MV-4-11 (cell line): ENCODE measurements at regions not wholly inside any gene's neighbourhood (a gene's known extent, or its start where the extent isn't known, plus 50 kb on each side); places are given as distances from the start of the nearest gene placed in this dataset.
A peak's percentile ranks its signal among the peaks of the same experiment; 100 is the strongest.

Experiments used
- DNase-seq: peaks from one replicate; lab custom pipeline; 2025; lab: John Stamatoyannopoulos, UW

DNA sequence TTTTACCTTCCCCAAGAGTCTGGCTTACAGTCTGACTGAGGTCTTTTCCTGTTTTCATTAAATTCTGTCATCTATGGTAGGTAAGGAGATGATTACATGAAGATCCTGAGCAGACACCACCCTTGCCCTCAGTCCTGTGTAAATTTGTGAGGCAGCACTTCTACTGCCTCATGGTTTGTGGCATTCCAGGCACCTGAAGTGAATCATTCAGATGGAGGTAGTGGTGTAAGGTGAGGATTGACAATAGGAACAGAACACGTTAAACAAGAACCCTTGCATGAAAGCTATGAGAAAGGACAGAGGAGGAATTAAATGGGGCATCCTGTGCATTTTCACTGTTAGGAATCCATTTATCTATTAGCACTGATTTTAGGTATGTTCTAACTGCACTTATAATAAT lies 618.6 kb downstream of the TLL1 start:
- no peak for DNase-seq

DNA sequence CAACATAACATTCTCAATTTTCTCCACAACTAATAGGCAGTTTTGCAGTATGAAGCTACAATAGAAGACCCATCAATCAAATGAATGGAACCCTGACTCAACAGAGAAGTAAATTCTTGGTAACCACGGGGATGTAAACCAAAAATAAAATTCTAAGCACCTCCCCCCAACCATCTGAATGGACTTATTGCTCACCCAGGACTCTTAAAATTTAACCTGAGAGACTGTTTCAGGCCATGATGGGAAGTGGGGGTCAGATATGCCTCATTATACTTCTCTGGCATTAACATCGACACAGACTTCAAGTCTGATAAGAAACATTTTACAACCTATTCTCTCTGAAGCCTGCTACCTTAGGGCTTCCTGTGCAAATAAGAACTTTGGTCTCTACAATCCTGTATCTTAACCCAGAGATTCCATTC lies 620.9 kb downstream of the TLL1 start:
- DNase-seq = peak; percentile 32

DNA sequence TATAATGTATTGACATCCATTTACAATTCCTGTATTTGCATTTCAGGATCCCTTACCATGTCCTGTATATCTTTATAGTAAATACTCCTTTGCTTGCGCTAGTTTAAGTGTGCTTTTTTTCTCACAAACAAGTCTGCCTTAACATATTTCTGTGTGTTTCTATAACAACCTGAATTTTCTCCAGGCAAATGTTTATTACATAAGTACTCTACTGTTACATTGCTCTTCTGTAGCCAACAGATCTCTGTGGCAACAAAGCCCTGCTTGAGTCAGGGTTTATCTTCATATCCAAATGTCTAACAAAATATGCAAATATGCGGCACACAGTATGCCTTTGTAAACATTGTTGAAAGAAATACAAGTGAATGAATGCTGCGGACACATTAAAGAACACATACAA lies 625.5 kb downstream of the TLL1 start:
- DNase-seq = no peak

DNA sequence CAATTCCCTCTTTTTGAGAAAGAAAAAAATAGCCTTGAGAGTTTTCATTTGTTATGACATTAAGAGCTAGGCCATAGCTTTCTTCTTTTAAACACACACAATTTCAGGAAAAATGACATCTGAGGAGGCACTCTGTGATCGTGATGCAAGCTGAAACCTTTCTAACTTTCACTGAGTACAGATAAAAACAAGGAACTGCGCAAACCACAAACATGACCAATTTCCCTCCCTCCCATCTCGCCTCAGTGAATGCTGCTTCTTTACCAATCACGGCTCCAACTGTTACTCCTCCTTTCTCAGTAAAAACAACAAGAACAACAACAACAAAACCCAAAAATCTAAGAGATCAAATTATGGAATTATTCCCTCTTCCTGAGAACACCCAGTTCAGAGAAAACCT lies 626.8 kb downstream of the TLL1 start:
- peak; percentile 82 for DNase-seq

DNA sequence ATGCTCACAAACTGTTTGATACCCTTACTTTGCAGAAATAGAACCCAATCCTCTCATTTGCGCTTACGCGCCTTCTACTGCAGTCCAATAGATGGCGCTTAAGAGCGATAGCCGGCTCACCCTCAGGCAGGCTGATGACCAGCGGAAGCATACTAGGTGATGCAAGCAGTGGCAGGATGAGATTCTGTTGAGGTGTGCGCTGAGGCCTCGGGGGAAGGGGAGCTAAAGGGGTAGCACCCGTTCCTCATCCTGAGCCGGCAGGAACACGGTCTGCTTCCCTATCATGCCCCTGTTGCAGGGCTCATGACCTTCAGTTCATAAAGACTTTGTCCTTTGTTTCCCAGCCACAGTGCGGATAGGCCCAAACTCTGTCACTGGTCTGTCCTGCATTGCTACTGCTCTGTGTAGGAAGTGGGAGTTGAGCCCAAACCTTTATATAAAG lies 628.9 kb downstream of the TLL1 start:
- DNase-seq = no peak

DNA sequence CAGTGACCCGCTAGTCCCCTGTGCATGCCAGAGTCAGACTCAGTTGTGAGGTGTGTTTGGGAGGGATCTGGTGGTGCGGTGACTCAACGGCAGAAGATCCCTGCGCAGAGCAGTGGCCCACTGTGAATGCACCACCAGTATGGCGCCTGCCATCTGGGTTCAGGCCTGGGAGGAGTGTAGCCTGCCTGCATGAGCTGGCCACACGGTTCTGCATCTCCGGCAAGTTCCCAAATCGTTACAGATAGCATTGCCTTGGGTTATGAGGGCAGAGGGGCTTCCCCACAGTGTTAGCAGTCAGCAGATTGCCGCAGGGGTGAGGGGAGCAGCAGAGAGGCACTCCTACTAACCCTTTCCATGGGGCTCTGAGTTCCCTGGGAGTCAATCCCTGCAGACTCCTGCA lies 629.6 kb downstream of the TLL1 start:
- no peak for DNase-seq

DNA sequence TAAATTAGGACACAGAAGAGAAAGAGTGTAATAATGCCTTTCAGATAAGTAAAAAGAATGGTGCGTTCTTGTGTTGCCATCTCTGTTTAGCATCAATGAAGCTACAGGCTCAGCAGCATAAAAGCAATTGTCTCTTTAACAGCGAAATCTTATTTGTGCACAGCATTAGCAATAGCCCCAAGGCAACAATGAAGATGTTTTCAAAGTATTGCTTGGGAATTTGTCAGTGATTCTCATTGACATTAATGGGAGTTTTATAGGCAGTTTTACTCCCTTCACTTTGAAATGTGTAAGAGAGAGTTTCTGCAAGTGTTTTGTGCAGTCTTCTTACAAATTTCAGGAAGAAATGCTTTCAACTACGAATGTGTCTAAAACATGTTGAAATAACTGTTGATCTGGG lies 633.0 kb downstream of the TLL1 start:
- no peak for DNase-seq

DNA sequence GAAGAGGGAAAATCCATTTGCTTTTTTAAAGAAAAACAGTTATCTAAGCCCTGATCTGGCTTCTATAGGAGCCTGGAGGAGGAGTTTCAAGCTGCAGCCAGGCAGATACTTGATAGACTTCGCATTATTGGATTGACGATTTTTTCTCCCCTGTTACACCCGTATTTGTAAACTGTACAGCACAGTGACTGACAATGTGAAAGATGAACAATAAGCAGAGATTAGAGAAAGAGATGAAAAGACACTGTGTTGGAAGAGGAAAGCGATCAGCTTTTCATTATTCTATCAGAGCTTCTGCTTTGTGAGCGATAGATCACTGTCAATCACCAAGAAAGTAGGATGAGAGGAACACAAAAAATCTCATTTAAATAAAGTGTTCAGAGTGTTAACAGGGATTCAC lies 639.2 kb downstream of the TLL1 start:
- DNase-seq = no peak

DNA sequence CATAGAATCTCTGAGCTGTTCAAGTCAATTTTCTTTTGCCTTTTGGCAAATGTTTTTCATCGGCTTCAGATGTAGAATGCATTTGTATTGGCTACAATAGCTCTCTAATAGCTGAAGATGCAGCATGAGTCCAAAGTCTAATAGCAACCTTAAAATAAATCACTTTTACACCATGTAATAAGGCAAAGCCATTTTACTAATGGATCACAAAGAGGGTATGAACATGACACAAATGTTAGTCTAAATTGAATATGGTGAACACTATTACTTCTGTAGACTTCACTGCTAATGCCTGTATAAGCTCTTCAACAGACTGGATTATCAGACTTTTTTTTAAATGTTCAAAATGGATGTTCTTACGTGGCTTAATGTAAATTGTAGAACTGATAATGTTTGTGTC lies 645.3 kb downstream of the TLL1 start:
- no peak for DNase-seq

DNA sequence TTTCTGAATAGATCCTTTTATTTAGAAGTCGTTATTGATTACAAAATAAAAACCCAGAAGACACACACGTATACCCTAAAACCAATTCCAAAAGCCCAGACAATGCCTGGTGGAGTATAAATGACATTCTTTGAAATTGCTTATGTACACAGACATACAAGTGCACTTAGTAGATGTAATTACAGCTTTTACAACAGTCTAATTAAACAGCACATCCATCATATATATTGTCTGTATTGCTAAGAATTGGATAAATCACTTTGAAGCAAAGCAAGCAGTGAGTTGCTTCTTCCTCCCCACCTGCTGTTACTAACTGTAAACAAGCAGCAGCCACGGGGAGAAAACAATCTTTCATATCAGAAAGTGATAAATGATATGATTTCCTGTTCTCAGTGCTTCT lies 645.7 kb downstream of the TLL1 start:
- no peak for DNase-seq

DNA sequence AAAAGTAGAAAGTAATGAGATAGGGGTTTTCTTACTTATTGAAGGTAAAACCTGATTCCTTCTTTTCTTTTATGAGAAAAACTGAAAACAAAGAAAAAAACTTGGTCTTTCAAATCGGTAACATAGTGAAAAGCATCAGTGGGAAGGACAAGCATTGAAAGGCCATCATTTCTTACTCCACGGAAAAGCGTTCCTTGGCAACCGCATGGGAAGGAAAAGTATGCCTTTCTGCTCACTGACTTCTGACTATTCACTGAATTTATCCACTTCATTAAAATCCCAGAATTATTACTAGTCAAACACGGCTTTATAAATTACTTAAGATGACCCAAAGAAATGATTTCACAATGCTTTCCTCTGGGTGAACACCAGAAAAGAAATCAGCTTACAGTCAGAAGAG lies 646.7 kb downstream of the TLL1 start:
- DNase-seq = no peak

DNA sequence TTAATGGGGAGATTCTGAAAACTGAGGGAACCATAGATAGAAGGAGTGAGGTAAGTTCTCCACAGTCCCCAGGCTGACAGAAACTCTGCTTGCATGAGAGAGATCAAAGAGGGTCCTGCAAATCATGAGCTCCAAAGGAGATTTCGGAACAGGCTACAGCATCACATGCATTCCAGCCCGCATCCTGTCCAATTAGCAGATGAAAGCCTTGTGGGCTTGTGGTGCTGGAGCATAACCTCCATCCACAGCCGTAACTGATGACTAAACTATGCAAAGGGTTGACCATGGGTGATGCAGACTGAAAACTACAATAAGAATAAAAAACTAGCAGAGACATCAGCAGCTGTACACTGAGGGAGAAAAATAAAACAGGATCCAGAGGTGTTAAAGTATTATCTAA lies 654.5 kb downstream of the TLL1 start:
- no peak for DNase-seq

DNA sequence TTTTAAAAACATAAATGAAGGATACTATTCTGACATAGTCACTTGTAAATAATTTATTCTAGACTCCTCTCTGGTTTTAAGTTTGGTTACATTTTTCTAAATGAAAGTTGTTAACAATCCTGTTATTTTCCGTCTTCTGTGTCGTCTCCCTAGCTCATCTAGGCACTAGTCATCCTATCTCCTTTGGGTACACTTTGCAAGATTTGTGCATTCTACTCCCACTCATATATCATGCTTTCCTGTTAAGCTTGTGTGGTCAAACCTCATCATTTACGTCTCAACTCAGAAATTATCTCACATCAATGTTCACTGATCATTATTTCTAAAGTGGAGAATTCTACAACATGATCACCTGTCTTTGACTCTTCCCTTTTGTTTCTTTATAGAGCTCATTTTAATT lies 658.7 kb downstream of the TLL1 start:
- no peak for DNase-seq

DNA sequence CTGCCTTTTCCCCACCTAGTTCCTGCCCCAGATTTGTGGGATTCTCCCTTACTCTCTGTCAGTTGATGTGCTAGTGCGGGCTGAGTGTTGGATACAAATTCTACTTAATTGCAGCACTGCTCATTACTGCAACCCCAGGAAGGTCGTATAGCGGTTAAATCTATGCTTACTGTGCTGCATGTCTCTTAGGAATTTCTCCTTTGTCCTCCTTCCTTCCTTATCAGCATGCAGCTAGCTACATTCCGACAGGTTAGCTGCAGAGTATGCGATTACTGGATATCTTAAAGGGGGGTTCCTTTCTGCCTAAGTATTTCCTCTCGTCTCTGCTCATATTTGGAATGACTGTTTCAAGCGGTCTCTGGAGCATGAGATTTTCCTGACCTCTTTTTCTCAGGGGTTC lies 662.8 kb downstream of the TLL1 start:
- DNase-seq = no peak

DNA sequence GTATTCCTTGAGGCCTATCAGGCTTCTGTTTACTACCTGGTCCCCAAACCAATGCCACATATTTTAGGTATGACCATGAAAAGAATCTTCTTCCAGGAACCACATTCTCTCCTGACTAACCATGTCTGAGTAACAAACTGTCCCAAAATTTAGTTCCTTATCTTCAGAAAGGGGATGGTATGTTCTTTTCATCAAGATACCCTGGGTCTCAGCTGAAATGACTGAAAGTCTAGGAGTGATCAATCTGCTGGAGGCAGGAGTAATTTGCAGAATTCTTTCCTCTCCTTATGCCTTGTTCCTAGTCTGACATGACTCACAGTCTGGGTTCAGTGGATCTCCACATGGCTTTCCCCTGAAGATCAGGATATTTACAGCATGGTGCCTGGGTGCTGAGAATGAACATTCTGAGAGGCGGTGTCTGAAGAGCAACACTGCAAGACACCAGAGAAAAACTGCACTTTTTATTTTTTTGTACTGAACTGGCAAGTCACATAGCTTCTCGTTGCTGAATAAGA lies 665.5 kb downstream of the TLL1 start:
- DNase-seq = no peak

DNA sequence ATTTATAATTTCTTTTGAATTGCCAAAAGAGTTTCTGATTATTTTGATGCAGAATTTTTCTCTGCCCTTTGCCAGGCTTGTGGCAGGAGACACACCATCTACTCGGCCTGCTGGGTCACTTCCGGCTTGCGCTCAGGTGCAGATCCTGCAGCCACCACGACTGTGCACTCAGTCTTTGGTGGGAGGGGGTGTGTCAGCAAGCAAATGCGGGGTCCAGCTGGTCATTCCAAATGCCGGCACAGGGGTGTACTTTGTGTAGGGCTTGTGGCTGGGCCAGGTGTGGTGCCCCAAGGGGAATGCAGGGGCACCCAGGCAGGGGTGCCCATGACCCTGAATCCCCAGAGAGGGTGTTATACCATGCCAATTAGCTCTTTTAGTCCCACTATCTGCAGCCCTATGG lies 673.0 kb downstream of the TLL1 start:
- no peak for DNase-seq

DNA sequence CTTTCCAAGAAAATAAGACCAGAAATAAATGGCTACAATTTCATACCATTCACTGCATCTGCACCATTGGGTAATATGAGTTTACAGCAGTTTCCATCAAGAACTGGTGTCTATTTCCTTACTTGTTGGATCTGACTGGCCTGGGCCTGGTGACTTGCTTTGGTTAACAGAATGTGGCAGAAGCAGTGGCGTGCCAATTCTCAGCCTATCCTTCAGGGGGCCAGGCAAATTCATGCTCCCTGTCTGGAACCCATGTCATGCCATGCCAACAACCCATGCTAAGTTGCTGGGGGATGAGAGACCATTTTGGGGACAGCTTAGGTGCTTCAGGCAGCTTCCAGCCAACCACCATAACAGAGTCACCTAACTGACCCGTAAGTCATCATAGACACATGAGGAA lies 656.7 kb downstream of the SPOCK3 start:
- DNase-seq = no peak

DNA sequence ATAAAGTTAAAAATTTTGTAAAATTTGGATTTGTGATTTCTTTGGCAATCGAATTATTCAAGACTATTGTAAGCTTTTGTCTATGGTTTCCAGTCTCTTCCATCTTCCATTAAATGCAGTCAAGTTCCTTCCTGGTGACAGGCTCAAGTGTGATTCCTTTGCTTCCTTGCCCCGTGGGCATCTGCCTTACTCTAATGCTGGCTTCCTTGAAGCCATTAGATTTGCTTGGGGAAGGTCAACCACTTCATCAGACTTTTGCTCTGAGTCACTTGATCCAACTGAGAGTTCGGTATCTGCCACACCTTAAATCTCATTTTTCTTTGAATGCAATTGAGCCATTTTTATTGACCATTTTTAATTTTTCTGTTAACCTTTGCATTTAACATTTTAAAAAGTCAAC lies 648.8 kb downstream of the SPOCK3 start:
- no peak for DNase-seq

DNA sequence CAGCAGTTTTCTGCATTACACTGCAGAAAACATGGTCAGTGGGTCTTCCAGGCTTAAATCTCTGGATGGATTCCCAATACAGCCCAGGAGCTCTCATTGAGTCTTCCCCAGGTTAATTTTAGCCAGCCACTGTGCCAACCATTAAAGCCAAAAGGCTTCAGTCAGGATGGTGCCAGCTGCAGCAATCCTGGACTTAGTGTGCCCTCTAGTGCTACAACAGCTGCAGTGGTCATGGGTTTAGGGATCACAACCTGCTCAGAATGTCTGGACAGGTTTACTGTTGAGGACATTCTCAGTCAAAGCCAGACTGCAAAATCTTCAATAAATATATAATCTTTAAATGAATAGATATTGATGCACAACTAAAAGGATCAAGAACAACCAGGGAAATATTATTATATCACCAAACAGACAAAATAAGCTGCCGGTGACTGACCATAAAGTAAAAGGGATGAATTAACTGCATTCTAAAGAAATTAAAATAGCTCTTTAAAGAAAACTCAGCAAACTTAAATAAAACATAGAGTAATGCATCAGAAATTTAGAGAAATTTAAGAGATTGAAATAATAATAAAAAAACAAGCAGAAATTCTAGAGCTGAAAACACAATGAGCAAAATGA lies 639.9 kb downstream of the SPOCK3 start:
- peak; percentile 5 for DNase-seq

DNA sequence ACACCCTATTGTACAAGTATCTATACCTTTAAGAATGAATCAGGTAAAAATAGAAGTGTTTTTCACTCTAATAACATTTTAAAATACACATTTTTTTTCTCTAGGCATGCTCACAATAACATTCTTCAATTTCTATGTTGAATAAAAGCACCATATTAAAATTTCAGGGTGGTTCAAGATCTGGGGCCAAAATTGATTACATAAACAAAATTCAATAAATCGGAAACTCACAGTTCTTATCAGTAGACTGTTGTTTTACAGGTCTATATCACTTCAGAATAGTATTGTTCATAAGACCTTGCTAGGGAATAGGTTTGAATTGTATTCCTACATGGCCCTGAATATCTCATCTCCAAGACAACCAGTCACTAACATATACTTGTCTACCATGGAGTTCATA lies 634.0 kb downstream of the SPOCK3 start:
- DNase-seq = no peak

DNA sequence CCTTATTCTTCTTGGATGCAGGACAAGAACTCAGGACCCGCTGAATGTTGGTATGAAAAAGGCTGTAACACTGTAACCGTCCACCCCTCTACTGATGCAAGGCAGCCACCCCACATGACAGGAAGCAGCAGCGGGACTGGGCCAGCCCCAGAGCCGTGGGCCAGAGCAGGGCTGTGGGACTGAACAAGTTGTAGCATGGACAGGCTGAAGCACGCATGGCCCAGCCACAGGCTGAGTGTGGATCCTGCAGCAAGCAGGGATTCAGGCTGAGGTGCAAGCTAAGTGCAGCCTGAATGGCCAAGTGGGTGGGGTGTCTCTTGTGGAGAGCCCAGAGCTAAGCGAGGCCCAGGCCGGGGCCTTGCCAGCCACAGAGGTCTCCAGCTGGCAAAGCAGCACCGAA lies 632.2 kb downstream of the SPOCK3 start:
- DNase-seq = no peak

DNA sequence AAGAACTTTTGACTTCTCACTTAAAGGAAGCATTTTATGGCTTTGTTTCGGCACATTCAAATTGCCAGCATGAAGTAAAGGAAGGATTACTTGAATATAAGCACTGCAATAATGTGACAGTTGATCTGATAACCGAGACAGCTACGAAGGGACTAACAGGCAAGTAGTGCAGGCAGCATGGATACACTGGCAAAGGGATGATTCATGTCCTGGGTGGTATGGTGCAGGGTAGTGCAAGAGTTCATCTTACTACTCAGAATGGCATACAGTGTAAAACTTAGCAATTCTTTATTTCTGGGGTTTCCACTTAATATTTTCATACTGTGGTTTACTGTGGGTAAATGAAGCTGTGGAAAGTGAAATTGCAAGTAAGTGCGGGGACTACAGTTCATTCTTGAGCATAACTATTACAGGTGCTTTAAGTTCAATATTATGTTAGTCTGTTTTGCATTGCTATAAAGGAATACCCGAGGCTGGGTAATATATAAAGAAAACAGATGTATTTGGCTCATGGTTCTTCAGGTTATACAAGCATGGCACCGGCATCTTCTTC lies 611.8 kb downstream of the SPOCK3 start:
- no peak for DNase-seq

DNA sequence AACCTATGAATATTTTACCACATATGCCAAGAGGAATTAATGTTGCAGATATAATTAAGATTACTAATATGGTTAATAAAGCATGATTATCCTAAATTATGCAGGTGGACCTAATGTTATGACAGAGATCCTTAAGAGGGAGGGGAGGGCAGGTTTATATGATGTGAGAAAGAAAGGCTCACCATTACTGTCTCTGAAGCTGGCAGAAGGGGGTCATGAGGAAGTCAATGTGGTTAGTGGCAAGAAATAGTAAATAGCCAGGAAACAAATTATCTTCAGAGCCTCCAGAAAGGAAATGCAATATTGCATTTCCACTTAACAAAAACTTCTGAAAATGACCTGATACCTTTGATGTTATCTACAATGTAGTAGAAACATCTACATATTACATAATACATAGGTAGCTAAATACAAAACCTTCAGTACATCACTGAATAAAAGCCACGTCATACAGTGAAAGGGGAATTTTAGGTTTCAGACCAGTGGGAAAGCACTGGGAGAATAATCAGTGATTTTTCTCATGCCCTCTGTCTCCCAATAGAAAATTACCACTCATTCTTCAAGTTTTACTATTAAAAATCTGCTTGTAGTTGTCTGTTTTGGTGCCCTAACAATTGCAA lies 609.2 kb downstream of the SPOCK3 start:
- DNase-seq = no peak

DNA sequence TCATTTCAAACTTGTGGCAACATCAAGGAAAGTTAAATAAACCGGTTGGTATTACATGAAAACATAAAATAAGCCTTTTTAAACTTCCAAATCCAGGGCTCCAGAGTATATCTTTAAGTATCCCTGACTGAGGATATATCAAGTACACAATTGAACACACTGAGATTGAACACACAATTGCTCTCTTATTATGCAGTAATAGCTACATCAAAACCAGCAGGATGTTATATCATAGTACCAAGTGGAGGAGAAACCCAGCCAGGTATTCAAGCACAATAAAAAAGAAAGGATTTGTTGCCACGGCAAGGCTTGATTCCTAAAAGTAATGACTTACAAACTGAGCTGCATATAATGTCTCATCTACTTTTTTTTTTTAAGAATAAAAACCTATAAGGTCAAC lies 605.8 kb downstream of the SPOCK3 start:
- no peak for DNase-seq
